Progenitor cell of endocrine pancreas (in vitro differentiated cells): ENCODE measurements at regions not wholly inside any gene's neighbourhood (a gene's known extent, or its start where the extent isn't known, plus 50 kb on each side); places are given as distances from the start of the nearest gene placed in this dataset.
A peak's percentile ranks its signal among the peaks of the same experiment; 100 is the strongest.
"Not testable (repeated sequence)": the region's sequence is repeated elsewhere in the genome, so short reads cannot be mapped to it uniquely, and the experiment has no call there.

Experiments used
- DNase-seq: peaks from one replicate; pipeline ENCODE4 v3.0.0; 2021; ENCODE audit warnings: low spot score; ENCODE audit not compliant: unreplicated experiment
- H3K27ac Mint-ChIP-seq: 2 replicates; pipeline ENCODE4 v1.8.0; 2021; ENCODE audit warnings: mild to moderate bottlenecking, moderate library complexity, mixed read lengths
- H3K27me3 Mint-ChIP-seq: 2 replicates; pipeline ENCODE4 v1.8.0; 2021; ENCODE audit warnings: mixed read lengths
- H3K36me3 Mint-ChIP-seq: 2 replicates; pipeline ENCODE4 v1.8.0; 2022; ENCODE audit warnings: mixed read lengths; ENCODE audit not compliant: insufficient read depth
- H3K4me1 Mint-ChIP-seq: 2 replicates; pipeline ENCODE4 v1.8.0; 2021; ENCODE audit warnings: low read depth, mixed read lengths
- H3K4me3 Mint-ChIP-seq: 2 replicates; pipeline ENCODE4 v1.8.0; 2021; ENCODE audit warnings: low read depth, mild to moderate bottlenecking, moderate library complexity, mixed read lengths
- H3K9me3 Mint-ChIP-seq: 2 replicates; pipeline ENCODE4 v1.8.0; 2021; ENCODE audit warnings: low read depth, mixed read lengths
- CTCF ChIP-seq: fragments of 200-600 bp; sonication (generic); IDR thresholded peaks from one replicate; pipeline ENCODE4 v1.5.0; 2021; ENCODE audit warnings: antibody characterized with exemption, mild to moderate bottlenecking; ENCODE audit not compliant: unreplicated experiment

- Mint-ChIP-seq H3K4me1 (peaks cover 11% of the 10 kb centered on the region), H3K27ac (no peak overlapping the region), H3K9me3 (no peaks in the 10 kb centered on the region), H3K4me3 (no peak overlapping the region), H3K27me3 (no peaks in the 10 kb centered on the region), H3K36me3 (no peaks in the 10 kb centered on the region)
- no peak for TF ChIP-seq CTCF
- DNase-seq = no peak
Measured at GRCh38 chr2:16092861-16093638, 152.7 kb downstream of the MYCN start.

GRCh38 chr2:16091576-16092282 lies 151.4 kb downstream of the MYCN start:
- H3K27me3 Mint-ChIP-seq = no peaks in the 10 kb centered on the region
- peak overlapping the region; percentile 46 for H3K27ac Mint-ChIP-seq
- H3K36me3 Mint-ChIP-seq = no peaks in the 10 kb centered on the region
- H3K4me1 Mint-ChIP-seq = peaks cover 5% of the 10 kb centered on the region
- no peaks in the 10 kb centered on the region for H3K9me3 Mint-ChIP-seq
- no peak for TF ChIP-seq CTCF
- no peak overlapping the region for H3K4me3 Mint-ChIP-seq
- DNase-seq = no peak

GRCh38 chr2:16090650-16091575 lies 150.6 kb downstream of the MYCN start:
- Mint-ChIP-seq H3K27me3 (no peaks in the 10 kb centered on the region), H3K9me3 (no peaks in the 10 kb centered on the region), H3K4me3 (no peak overlapping the region), H3K36me3 (no peaks in the 10 kb centered on the region), H3K4me1 (peaks cover 4% of the 10 kb centered on the region), H3K27ac (no peak overlapping the region)
- TF ChIP-seq CTCF = no peak
- DNase-seq = no peak

GRCh38 chr2:16089491-16089890 lies 149.1 kb downstream of the MYCN start:
- not testable (repeated sequence) for DNase-seq, H3K4me3 Mint-ChIP-seq, H3K36me3 Mint-ChIP-seq, H3K27me3 Mint-ChIP-seq, H3K4me1 Mint-ChIP-seq, H3K9me3 Mint-ChIP-seq, H3K27ac Mint-ChIP-seq

- no peaks in the 10 kb centered on the region for H3K9me3 Mint-ChIP-seq
- H3K27ac Mint-ChIP-seq = no peak overlapping the region
- DNase-seq = no peak
- no peak for TF ChIP-seq CTCF
- H3K36me3 Mint-ChIP-seq = no peaks in the 10 kb centered on the region
- H3K4me3 Mint-ChIP-seq = no peak overlapping the region
- H3K4me1 Mint-ChIP-seq = peaks cover 10% of the 10 kb centered on the region
- no peaks in the 10 kb centered on the region for H3K27me3 Mint-ChIP-seq
Measured at GRCh38 chr2:16088802-16089112, 148.4 kb downstream of the MYCN start.
